PFSK-1 (cell line): ENCODE measurements at regions not wholly inside any gene's neighbourhood (a gene's known extent, or its start where the extent isn't known, plus 50 kb on each side); places are given as distances from the start of the nearest gene placed in this dataset.

ENCODE experiments used
- FOXP2 ChIP-seq: optimal IDR thresholded peaks from 2 replicates; pipeline ENCODE3; 2011; ENCODE audit warnings: borderline replicate concordance, control low read depth, inconsistent platforms; ENCODE audit not compliant: insufficient read depth; ENCODE audit errors: extremely low read length, extremely low read depth
- POLR2AphosphoS5 ChIP-seq: IDR thresholded peaks from 2 replicates; pipeline ENCODE4 v1.6.1; 2012; ENCODE audit warnings: low read depth, mild to moderate bottlenecking, control low read depth, low read length, moderate library complexity
- SIN3A ChIP-seq: IDR thresholded peaks from 2 replicates; pipeline ENCODE4 v1.6.1; 2012; ENCODE audit warnings: mild to moderate bottlenecking, low read length, moderate library complexity, borderline replicate concordance; ENCODE audit not compliant: insufficient read depth
- TAF1 ChIP-seq: IDR thresholded peaks from 2 replicates; pipeline ENCODE4 v1.6.1; 2012; ENCODE audit warnings: low read length, control low read depth, borderline replicate concordance; ENCODE audit not compliant: insufficient read depth
- TF ChIP-seq, protein P1 (sequence below), 2 experiments: IDR thresholded peaks; 2 replicates each; pipeline versions ENCODE4 v1.6.1 to v1.8.0; 2011 to 2012; ENCODE audit warnings: low read depth in 2 of 2, low read length in 2 of 2, control low read depth in 1 of 2, inconsistent platforms in 1 of 2, mild to moderate bottlenecking in 1 of 2, moderate library complexity in 1 of 2; ENCODE audit not compliant: insufficient read depth in 1 of 2

DNA sequence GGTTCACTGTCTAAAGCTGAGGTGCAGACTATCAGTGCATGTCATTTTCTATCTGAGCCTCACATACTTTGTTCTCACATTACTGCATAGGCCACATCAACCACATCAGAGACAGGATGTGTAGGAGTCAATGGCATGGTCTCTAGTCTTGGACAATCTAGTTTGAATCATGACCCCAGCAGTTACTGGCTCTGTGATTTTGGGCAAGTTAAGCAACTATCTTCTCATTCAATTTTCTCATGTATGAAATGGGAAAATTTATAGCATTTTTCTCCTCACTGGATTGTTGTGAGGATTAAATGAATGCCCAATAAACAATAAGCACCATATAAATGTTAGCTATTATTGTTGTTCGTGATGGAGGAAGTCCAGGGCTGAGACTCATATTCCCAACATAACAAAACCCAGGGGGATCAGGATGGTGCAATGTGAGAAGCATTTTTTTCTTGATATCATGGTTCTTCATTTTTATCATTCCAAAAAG lies 432.6 kb downstream of the LRIG3 start:
- TF ChIP-seq POLR2AphosphoS5 (no peak), SIN3A (no peak), TAF1 (no peak), FOXP2 (no peak)
- TF ChIP-seq, protein P1, sequence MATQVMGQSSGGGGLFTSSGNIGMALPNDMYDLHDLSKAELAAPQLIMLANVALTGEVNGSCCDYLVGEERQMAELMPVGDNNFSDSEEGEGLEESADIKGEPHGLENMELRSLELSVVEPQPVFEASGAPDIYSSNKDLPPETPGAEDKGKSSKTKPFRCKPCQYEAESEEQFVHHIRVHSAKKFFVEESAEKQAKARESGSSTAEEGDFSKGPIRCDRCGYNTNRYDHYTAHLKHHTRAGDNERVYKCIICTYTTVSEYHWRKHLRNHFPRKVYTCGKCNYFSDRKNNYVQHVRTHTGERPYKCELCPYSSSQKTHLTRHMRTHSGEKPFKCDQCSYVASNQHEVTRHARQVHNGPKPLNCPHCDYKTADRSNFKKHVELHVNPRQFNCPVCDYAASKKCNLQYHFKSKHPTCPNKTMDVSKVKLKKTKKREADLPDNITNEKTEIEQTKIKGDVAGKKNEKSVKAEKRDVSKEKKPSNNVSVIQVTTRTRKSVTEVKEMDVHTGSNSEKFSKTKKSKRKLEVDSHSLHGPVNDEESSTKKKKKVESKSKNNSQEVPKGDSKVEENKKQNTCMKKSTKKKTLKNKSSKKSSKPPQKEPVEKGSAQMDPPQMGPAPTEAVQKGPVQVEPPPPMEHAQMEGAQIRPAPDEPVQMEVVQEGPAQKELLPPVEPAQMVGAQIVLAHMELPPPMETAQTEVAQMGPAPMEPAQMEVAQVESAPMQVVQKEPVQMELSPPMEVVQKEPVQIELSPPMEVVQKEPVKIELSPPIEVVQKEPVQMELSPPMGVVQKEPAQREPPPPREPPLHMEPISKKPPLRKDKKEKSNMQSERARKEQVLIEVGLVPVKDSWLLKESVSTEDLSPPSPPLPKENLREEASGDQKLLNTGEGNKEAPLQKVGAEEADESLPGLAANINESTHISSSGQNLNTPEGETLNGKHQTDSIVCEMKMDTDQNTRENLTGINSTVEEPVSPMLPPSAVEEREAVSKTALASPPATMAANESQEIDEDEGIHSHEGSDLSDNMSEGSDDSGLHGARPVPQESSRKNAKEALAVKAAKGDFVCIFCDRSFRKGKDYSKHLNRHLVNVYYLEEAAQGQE (IDR thresholded peaks at IDR 0.05; ENCODE audit: insufficient read depth in 1 of 2, low read depth in 2 of 2, low read length in 2 of 2): no peak
